Esophagus squamous epithelium (tissue), 4 donors: ENCODE measurements at regions not wholly inside any gene's neighbourhood (a gene's known extent, or its start where the extent isn't known, plus 50 kb on each side); places are given as distances from the start of the nearest gene placed in this dataset.

Experiments used
- POLR2A ChIP-seq, 4 donors: fragments of 450-650 bp; IDR thresholded peaks; one replicate each; pipeline ENCODE4 v1.6.1; 2017; ENCODE audit warnings: antibody characterized with exemption in 4 of 4, mild to moderate bottlenecking in 4 of 4, moderate library complexity in 3 of 4
- TF ChIP-seq, protein P1 (sequence below), 6 experiments: fragments of 450-650 bp in 4 of 6; fragments of 200-600 bp in 2 of 6; sonication (generic) in 2 of 6; IDR thresholded peaks; one replicate each; pipeline ENCODE4 v1.5.1; 2016 to 2019; ENCODE audit warnings: antibody characterized with exemption in 6 of 6, mild to moderate bottlenecking in 4 of 6, moderate library complexity in 4 of 6

DNA sequence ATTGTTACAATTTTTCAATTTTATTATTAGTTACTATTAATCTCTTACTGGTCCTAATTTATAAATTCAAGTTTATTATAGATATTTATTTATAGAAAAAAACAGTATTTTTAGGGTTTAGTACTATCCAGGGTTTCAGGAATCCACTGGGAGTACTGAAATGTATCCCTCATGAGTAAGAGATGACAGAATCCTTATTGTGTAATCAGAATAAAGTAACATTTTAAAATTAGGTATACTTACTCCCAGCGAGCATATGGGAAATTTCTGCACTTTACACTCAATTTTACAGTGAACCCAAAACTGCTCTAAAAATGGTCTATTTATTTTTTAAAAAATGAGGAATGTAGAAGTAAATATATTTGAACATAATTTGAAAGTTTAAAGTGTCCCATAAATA, 202.7 kb downstream of the CGGBP1 start:
- TF ChIP-seq, protein P1, sequence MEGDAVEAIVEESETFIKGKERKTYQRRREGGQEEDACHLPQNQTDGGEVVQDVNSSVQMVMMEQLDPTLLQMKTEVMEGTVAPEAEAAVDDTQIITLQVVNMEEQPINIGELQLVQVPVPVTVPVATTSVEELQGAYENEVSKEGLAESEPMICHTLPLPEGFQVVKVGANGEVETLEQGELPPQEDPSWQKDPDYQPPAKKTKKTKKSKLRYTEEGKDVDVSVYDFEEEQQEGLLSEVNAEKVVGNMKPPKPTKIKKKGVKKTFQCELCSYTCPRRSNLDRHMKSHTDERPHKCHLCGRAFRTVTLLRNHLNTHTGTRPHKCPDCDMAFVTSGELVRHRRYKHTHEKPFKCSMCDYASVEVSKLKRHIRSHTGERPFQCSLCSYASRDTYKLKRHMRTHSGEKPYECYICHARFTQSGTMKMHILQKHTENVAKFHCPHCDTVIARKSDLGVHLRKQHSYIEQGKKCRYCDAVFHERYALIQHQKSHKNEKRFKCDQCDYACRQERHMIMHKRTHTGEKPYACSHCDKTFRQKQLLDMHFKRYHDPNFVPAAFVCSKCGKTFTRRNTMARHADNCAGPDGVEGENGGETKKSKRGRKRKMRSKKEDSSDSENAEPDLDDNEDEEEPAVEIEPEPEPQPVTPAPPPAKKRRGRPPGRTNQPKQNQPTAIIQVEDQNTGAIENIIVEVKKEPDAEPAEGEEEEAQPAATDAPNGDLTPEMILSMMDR (IDR thresholded peaks at IDR 0.05) = no peak
- TF ChIP-seq POLR2A (IDR thresholded peaks at IDR 0.05) = no peak
